GM21526 (cell line): ENCODE measurements at regions not wholly inside any gene's neighbourhood (a gene's known extent, or its start where the extent isn't known, plus 50 kb on each side); places are given as distances from the start of the nearest gene placed in this dataset.

Experiments used
- ATAC-seq: cut with Tn5 transposase; IDR thresholded peaks from one replicate; pipeline ENCODE4 v1.9.1; 2021; ENCODE audit warnings: moderate library complexity; ENCODE audit not compliant: unreplicated experiment, low FRiP score

DNA sequence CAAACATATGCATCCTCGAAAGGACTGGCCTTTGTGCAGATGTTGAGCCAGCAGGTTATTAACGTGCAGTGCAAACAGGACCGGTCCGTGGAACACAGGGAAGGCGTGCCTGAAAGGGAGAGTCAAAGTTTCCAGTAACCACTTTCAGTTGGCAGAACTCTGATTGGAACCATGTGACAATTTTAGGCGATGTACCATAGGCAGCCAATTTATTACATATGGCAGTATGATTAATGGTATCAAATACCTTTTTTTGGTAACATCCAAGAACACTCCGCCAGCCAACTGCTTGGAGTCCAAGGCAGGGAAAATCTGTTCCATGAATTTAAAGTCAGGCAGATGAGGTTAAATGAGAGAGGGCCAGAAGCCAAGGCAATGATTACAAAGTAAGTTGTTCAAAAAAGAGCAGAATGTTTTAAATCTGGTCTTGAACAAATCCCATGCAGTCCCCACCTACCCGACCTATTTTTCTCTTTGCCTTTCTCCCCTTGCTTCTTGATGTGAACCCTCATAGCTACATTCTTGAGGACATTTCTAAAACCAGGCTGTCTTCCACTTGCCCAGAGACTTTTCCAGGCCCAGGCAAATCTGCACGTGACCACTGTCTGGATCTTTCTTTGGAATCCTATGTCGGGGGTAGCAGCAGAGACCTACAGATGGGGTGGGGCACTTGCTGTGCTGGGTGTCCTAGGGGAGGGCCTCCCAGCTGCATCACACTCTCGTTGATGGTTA, 351.7 kb downstream of the HRH4 start:
- no peak for ATAC-seq

GRCh38 chr18:24814521-24814920, 354.1 kb downstream of the HRH4 start:
- ATAC-seq, result no peak

DNA sequence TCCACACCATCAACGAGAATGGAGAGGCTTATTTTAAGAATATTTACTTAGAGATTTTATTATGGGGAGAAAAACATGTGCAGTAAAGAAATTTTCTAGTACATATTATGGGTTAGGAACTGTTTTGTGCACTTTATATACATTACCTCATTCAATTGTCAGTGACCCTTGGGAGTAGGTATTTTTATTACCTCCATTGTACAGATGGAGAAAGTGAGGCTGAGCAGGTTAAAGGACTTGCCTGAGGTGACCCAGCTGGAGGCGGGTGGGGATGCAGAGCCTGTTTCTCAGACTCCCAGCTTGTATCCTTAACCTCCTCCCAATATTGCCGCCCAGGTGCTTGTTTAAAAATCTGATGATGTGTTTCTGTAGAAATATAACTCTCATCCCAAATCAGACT, 356.7 kb downstream of the HRH4 start:
- ATAC-seq, result no peak

DNA sequence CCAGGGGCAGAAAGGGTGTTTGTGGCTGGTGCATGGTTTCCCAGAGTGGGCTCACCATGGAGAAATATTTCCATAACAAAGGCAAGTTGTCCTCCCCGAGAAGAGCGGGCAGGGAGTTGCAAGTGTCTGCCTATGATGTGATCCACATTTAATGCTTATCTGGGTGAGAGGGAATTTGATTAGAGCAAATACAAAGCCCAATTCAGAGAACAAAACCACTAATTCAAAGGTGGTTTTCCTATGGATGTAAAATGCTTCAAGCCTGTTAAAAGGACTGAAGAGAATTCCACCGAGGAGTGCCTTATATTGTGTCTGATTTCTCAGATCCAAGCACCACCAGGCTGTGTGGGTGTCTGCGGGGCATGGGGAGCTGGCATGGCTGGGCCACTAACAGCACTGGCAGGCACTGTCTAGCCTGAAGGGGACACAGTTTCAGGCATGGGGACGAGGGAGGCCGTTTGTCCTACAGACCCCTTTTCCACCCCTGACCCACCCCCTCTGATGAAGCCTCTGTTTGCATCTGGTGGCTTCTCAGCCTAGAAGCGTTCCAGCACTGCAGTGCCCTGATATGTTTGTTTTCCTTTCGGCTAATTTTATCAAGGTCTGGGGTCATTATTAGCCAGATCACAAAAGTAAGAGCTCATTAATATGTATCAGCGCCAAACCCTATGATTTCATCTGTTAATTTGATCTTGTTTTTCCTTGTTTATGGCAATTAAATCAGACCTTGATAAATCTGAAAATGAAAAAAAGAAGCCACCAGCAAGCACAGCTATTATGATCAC, 357.3 kb downstream of the HRH4 start:
- ATAC-seq, result no peak

- no peak for ATAC-seq
Measured at GRCh38 chr18:24818441-24818840, 358.0 kb downstream of the HRH4 start.

- ATAC-seq, result no peak
Measured at GRCh38 chr18:24819141-24819890, 358.9 kb downstream of the HRH4 start.

DNA sequence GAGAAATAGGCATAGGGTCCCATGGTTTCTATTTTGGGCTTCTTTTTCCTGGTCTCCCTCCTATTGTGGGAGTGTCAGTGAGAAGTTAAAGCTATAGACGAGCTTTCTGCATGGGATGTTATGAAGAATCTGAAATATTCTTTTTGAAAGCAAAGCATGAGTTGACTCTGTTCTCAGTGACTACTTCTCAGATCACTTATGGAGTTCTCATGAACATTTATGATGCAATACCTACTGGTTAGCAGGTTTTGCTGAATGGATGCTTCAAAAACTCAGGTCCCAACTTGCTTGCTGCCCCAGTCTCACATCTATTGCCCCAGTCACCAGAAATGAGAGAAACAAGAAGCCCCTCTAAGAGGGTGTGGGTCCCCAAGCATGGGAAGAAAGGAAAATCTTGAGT, 365.0 kb downstream of the HRH4 start:
- ATAC-seq, result no peak

GRCh38 chr18:24826605-24827004, 366.2 kb downstream of the HRH4 start:
- no peak for ATAC-seq

DNA sequence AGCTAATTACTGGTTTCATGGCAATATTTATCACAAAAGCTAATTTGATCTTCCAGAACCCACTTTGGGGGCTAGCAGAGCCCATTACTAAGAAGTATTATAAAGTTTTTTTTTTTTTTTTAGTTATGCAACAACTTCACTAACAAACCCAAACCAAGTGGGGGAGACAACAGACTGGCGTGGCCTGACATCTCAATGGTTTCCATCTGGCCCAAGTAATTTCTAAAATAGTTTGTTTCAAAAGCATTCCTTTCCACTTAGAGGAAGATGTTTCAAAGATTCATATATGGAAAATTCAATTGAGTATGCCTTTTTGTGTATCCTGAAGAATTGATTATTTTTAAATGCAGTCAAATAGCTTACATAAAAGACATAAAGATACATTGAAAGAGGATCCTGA, 367.1 kb downstream of the HRH4 start:
- ATAC-seq, result no peak

DNA sequence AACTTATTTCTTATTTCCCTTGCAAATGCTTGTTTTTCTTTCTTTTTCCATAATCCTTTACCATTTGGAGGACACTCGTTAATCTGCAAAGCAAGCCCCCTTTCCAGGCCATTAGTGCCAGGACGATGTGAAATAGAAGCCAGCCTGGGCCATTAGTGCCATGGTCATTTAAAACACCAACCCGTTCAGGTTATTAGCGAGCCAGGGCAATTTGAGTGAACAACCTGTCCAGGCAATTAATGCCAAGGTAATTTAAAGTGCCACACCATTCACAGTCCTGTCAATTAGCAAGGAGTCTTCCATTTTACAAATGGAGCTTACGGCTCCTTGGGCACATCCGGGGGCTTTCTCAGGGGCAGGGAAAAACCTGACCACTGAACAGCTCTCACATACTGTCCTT, 370.6 kb downstream of the HRH4 start:
- ATAC-seq, result no peak

- ATAC-seq, result no peak
Measured at GRCh38 chr18:24831871-24832665, 371.6 kb downstream of the HRH4 start.

DNA sequence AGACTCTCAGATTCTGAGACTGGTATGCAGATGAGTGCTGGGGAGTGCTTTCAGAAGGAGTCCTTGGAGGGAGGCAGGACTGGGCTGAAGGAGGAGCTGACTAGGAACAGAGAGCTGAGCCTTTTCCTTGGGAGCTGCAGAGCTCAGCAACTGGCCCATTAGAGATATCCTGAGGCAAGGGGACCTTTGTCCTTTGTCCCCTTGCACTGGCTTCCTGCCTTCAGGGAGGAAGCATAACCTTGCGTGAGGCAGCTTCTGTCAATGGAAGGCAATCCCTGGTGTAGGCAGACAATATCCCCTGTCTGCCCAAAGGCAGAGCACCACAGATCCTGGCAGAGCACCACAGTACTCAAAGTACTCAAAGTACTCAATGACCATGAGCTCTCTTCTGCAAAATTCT, 375.3 kb downstream of the HRH4 start:
- ATAC-seq, result no peak

GRCh38 chr18:24837066-24837465, 376.6 kb downstream of the HRH4 start:
- no peak for ATAC-seq

- ATAC-seq, result no peak
Measured at GRCh38 chr18:24840051-24840450, 379.6 kb downstream of the HRH4 start.

DNA sequence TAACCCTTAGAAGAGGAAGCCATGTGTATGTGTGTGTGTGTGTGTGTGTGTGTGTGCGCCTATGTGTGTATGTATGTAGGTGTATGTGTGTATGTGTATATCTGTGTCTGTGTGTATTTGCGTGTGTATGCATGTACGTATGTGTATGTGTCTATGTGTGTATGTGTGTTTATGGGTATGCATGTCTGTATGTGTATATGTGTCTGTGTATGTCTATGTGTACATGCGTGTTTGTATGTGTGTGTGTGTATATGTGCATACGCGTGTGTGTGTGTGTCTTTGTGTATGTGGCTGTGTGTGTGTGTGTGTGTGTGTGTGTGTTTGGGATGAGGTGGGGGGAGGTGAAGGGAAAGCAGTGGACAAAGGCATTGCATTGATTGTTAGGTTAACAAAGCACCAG, 380.2 kb downstream of the HRH4 start:
- no peak for ATAC-seq

DNA sequence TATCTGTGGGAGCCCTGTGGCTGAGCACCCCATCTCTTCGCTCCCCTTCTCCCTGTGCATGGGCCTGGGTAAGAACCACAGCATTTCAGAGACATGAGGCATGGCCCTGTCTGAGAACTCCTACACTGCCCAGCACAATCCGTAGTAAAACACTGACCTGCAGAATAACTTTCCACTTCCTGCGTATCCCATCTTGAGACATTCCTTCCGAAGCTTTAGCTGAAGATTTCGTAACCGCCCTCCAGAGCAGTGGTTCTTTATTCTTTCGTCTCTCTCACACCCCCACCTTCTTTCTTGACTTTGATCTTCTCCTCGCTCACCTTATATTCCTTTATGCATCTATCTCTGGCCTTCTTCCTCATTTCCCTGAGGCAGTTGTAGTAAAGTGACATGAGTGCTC, 381.1 kb downstream of the HRH4 start:
- ATAC-seq, result no peak

GRCh38 chr18:24843123-24843522, 382.7 kb downstream of the HRH4 start:
- no peak for ATAC-seq

GRCh38 chr18:24846138-24846537, 385.7 kb downstream of the HRH4 start:
- ATAC-seq, result no peak

GRCh38 chr18:24850532-24850931, 390.1 kb downstream of the HRH4 start:
- ATAC-seq, result no peak

DNA sequence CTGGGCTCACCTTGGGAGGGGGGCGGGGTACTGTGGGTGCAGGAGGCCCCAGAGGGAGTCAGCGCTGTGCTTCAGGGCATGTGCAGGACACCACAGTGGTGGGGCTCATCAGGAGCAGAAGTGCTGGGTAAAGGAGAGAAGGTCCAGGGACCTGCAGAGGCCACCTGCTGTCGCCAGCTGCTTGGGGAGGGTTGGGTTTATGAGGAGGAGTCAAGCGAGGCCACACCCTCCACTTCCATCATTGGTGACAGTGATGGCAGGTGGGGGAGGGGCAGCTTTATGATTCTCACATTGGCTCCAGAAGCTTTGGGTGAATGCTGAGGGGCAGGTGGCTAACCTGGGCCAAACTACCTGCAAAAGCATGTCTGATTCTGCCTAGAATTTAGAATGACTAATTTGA, 392.6 kb downstream of the HRH4 start:
- no peak for ATAC-seq
